GM10248 (cell line): ENCODE measurements at regions not wholly inside any gene's neighbourhood (a gene's known extent, or its start where the extent isn't known, plus 50 kb on each side); places are given as distances from the start of the nearest gene placed in this dataset.

Source experiments
- CTCF ChIA-PET: fragments of 300-600 bp; sonication (Branson Sonifier 250); formaldehyde crosslinking; extraction: SDS; loops from one replicate; lab custom pipeline; 2021; ENCODE audit warnings: antibody characterized with exemption; lab: Yijun Ruan, JAX
- POLR2A ChIA-PET: fragments of 350-650 bp; sonication (Branson Sonifier 250); formaldehyde crosslinking; extraction: SDS; loops from one replicate; lab custom pipeline; 2020; ENCODE audit warnings: antibody characterized with exemption; lab: Yijun Ruan, JAX
- DNase-seq: peaks from one replicate; pipeline ENCODE4 v3.0.0; 2012; ENCODE audit errors: extremely low spot score
- TF ChIP-seq, protein P1 (sequence below): IDR thresholded peaks from 2 replicates; pipeline ENCODE4 v1.5.1; 2012; ENCODE audit warnings: mild to moderate bottlenecking, low read depth; ENCODE audit errors: extremely low read depth, missing control alignments, control extremely low read depth

DNA sequence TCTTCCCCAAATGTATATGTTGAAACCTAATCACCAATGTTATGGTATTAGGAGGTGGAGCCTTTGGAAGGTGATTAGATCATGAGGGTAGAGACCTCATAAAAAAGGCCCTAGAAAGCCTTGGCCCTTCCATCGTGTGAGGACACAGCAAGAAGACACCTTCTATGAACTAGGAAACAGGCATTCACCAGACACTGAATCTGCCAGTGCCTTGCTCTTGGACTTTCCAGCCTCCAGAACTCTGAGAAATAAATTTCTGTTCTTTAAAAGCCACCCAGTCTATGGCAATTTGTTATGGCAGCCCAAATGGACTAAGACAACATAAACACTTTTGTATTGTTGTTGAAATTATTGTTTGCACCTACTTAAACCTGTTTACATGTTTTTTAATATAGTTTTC, 221.8 kb upstream of the RPS6KA3 start:
- ChIA-PET CTCF (no interaction called here), POLR2A (no interaction called here)
- TF ChIP-seq, protein P1, sequence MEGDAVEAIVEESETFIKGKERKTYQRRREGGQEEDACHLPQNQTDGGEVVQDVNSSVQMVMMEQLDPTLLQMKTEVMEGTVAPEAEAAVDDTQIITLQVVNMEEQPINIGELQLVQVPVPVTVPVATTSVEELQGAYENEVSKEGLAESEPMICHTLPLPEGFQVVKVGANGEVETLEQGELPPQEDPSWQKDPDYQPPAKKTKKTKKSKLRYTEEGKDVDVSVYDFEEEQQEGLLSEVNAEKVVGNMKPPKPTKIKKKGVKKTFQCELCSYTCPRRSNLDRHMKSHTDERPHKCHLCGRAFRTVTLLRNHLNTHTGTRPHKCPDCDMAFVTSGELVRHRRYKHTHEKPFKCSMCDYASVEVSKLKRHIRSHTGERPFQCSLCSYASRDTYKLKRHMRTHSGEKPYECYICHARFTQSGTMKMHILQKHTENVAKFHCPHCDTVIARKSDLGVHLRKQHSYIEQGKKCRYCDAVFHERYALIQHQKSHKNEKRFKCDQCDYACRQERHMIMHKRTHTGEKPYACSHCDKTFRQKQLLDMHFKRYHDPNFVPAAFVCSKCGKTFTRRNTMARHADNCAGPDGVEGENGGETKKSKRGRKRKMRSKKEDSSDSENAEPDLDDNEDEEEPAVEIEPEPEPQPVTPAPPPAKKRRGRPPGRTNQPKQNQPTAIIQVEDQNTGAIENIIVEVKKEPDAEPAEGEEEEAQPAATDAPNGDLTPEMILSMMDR = no peak
- no peak for DNase-seq

DNA sequence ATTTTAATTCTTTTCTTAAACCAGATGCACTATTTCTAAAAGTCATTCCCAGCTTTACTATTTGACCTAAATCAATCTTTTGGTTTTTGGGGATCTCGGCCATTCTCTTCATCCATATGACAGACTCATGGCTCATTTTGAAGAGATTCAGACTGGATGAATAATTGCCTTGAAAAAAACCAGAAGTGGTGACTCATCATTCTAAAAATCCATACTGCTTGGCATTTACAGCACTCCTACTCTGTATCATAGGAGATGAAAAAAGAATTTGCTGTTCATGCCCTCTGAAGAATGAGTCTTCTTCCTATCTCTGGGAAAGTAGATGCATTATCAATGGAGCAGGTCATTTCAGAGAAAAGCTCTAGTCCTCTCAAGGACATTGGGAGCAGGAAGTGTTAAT, 220.5 kb upstream of the RPS6KA3 start:
- POLR2A ChIA-PET = no interaction called here
- no peak for DNase-seq
- TF ChIP-seq, protein P1 = no peak
- CTCF ChIA-PET = no interaction called here

DNA sequence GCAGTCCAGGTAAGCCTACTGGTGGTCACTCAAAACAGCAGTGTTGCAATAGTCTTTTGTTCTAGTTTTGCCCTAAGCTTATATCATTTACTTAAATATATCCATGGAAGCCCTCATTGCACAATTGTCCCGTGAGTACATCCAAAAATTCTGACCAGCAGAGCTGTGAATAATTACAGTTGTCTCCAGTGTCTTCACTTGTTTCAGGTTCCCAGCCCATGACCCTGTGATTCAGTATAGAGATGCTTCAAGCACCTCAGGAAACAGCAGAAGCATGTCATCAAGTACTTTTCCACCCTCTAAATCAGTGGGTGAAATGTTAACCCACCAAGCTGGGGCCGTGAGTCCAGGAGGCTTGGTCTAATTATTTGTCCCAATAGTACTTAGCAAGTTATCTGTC, 214.9 kb upstream of the RPS6KA3 start:
- no peak for DNase-seq
- TF ChIP-seq, protein P1 = no peak
- ChIA-PET CTCF (no interaction called here), POLR2A (no interaction called here)

DNA sequence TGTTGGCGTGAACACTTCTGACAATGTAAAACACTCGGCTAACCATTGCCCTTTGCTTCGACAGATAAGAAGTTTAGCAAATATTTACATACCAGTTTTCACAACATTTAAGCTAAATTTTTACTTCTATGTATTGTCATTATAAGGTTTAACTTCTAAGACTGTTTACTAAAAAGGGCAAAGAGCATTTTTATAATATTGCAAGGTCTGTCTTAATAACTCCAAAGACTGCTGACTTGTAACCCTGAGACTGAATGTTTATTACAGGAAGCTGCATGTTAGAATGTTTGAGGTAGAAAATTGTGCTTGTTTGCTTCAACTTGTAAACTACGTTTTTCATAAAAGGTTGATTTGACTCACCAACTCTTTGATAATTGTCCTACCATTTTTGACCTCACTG, 213.2 kb upstream of the RPS6KA3 start:
- CTCF ChIA-PET = no interaction called here
- no peak for DNase-seq
- POLR2A ChIA-PET = no interaction called here
- TF ChIP-seq, protein P1 = no peak

DNA sequence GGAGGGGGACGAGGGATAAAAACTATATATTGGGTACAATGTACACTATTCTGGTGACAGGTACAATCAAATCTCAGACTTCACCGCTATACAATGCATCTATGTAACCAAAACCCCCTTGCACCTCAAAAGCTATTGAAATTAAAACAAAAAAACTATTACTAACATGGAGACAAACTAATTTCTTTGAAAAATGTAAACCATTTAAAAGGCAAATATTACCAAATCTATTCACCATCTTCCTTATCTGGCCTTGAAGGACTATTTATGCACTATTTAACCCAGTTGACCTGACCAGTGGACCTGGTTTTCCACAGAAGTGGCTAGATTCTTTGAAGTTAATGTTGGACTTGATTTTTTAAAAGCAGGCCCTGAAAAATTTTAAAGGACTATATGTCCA, 212.3 kb upstream of the RPS6KA3 start:
- TF ChIP-seq, protein P1 = no peak
- no peak for DNase-seq
- ChIA-PET POLR2A (no interaction called here), CTCF (no interaction called here)

DNA sequence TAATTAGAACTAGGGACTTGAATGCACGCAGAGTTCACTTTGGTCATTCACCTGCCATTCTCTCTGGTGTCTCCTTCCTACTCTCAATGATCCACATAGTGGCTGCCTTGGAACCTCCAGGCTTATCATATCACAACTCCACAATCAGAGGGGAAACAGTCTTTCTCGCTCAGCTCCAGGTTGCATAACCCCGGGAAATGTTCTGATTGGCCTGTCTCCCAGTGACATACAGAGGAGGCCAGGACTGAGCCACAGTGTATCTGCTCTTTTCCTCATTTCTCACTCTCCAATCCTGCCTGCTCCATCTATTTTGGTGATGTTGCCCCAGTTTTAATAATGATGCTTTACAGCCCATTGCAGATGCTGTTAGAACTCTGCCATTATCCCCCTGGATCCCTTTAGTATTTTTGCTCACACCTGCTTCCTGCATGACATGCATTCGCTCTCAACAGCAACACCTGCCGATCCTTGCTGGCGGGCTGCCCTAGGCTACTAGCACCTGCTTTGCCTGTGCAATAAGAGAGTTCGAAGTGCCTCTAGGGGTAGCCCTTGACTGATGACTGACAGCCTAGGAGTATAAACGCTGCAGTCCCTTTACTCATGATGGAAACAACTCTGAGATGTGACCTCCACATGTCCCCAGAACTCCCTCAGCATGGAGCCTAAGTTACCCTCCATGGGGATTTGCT, 211.3 kb upstream of the RPS6KA3 start:
- CTCF ChIA-PET = no interaction called here
- no peak for DNase-seq
- POLR2A ChIA-PET = no interaction called here
- TF ChIP-seq, protein P1 = no peak
